CD14-positive monocyte (primary cell): ENCODE measurements at regions not wholly inside any gene's neighbourhood (a gene's known extent, or its start where the extent isn't known, plus 50 kb on each side); places are given as distances from the start of the nearest gene placed in this dataset.
A peak's percentile ranks its signal among the peaks of the same experiment; 100 is the strongest.

Source experiments
- DNase-seq, 3 donors: peaks; one replicate each; pipeline ENCODE4 v3.0.0-alpha.2; 2011 to 2022
- H2AFZ ChIP-seq: 2 replicates; pipeline ENCODE4 v1.6.0; 2012; ENCODE audit warnings: mild to moderate bottlenecking, low read depth, low read length, inconsistent platforms; ENCODE audit not compliant: insufficient read depth, poor library complexity, severe bottlenecking
- H3K27ac ChIP-seq, 2 donors: 1 replicate in 1 of 2; 2 replicates in 1 of 2; pipeline ENCODE4 v1.5.1; 2012 to 2013; ENCODE audit warnings: low read length in 2 of 2, control low read depth in 1 of 2, inconsistent platforms in 1 of 2, low read depth in 1 of 2, mild to moderate bottlenecking in 1 of 2
- H3K27me3 ChIP-seq, 2 donors: one replicate each; pipeline versions ENCODE4 v1.6.0 to v1.6.1; 2011 to 2013; ENCODE audit warnings: low read length in 2 of 2; ENCODE audit not compliant: control insufficient read depth in 2 of 2, insufficient read depth in 2 of 2
- H3K36me3 ChIP-seq, 2 donors: replicated peaks in 1 of 2; 1 replicate in 1 of 2; 2 replicates in 1 of 2; pipeline versions ENCODE4 v1.5.1 to v1.6.1; 2012 to 2013; ENCODE audit warnings: low read length in 2 of 2, control low read depth in 1 of 2, inconsistent platforms in 1 of 2, mild to moderate bottlenecking in 1 of 2; ENCODE audit not compliant: insufficient read depth in 2 of 2, control insufficient read depth in 1 of 2
- H3K4me1 ChIP-seq, 2 donors: 1 replicate in 1 of 2; 2 replicates in 1 of 2; pipeline versions ENCODE4 v1.5.1 to v1.6.1; 2012 to 2013; ENCODE audit warnings: low read length in 2 of 2, control low read depth in 1 of 2, inconsistent platforms in 1 of 2, mild to moderate bottlenecking in 1 of 2, moderate library complexity in 1 of 2; ENCODE audit not compliant: insufficient read depth in 2 of 2, control insufficient read depth in 1 of 2
- H3K4me2 ChIP-seq: replicated peaks from 2 replicates; pipeline ENCODE3; 2012; ENCODE audit warnings: low read length, moderate library complexity, mild to moderate bottlenecking; ENCODE audit not compliant: poor library complexity, severe bottlenecking; ENCODE audit errors: extremely low read depth
- H3K4me3 ChIP-seq, 3 experiments: fragments of 200-600 bp in 1 of 3; sonication (generic) in 1 of 3; replicated peaks in 1 of 3; 1 replicate in 2 of 3; 2 replicates in 1 of 3; pipeline ENCODE4 v1.5.1; 2011 to 2013; ENCODE audit warnings: low read length in 3 of 3, mild to moderate bottlenecking in 3 of 3, control low read depth in 2 of 3, low read depth in 2 of 3, inconsistent platforms in 1 of 3, moderate library complexity in 1 of 3
- H3K79me2 ChIP-seq: 2 replicates; pipeline ENCODE4 v1.6.0; 2012; ENCODE audit warnings: mild to moderate bottlenecking, control low read depth, inconsistent platforms, low read length, moderate library complexity; ENCODE audit not compliant: insufficient read depth
- H3K9ac ChIP-seq: 2 replicates; pipeline ENCODE4 v1.6.0; 2017; ENCODE audit warnings: low read length, mild to moderate bottlenecking; ENCODE audit not compliant: insufficient read depth, poor library complexity, severe bottlenecking
- H3K9me3 ChIP-seq, 2 donors: replicated peaks in 1 of 2; 1 replicate in 1 of 2; 2 replicates in 1 of 2; pipeline versions ENCODE4 v1.5.1 to v1.6.1; 2012 to 2013; ENCODE audit warnings: low read length in 2 of 2, control low read depth in 1 of 2; ENCODE audit not compliant: control insufficient read depth in 1 of 2, insufficient read depth in 1 of 2
- H4K20me1 ChIP-seq: 2 replicates; pipeline ENCODE4 v1.6.0; 2012; ENCODE audit warnings: mild to moderate bottlenecking, low read length, control low read depth, moderate library complexity; ENCODE audit not compliant: insufficient read depth
- H3K27ac Mint-ChIP-seq, 7 donors: one replicate each; pipeline ENCODE4 v1.8.0; 2020; ENCODE audit warnings: mild to moderate bottlenecking in 7 of 7, mixed read lengths in 7 of 7, moderate library complexity in 6 of 7, inconsistent platforms in 2 of 7
- H3K27me3 Mint-ChIP-seq, 3 donors: one replicate each; pipeline ENCODE4 v1.8.0; 2021 to 2022; ENCODE audit warnings: low read depth in 3 of 3, mild to moderate bottlenecking in 3 of 3, mixed read lengths in 3 of 3, moderate library complexity in 3 of 3, inconsistent platforms in 1 of 3
- H3K36me3 Mint-ChIP-seq, 2 donors: one replicate each; pipeline ENCODE4 v1.8.0; 2020; ENCODE audit warnings: mixed read lengths in 2 of 2, inconsistent platforms in 1 of 2, mild to moderate bottlenecking in 1 of 2
- H3K4me1 Mint-ChIP-seq: one replicate; pipeline ENCODE4 v1.8.0; 2020; ENCODE audit warnings: mild to moderate bottlenecking, mixed read lengths
- H3K4me3 Mint-ChIP-seq, 2 donors: one replicate each; pipeline ENCODE4 v1.8.0; 2020; ENCODE audit warnings: mild to moderate bottlenecking in 2 of 2, mixed read lengths in 2 of 2, moderate library complexity in 1 of 2
- H3K9me3 Mint-ChIP-seq, 7 donors: one replicate each; pipeline ENCODE4 v1.8.0; 2020 to 2022; ENCODE audit warnings: mixed read lengths in 7 of 7, mild to moderate bottlenecking in 6 of 7, moderate library complexity in 6 of 7, inconsistent platforms in 2 of 7
- WGBS: methylation state at CpG from one replicate; pipeline ENCODE4 v1.1.5; 2013; ENCODE audit warnings: missing lambda C conversion rate; ENCODE audit not compliant: insufficient coverage; 5-methylcytosine and 5-hydroxymethylcytosine counted together
- intact Hi-C, 2 donors: fragments of 100-400 bp; cut with micrococcal nuclease; formaldehyde crosslinking; loops; one replicate each; pipeline versions ENCODE4 v1.15.0 to v1.15.1; 2023
- TF ChIP-seq, protein P1 (sequence below): fragments of 200-600 bp; IDR thresholded peaks from one replicate; pipeline ENCODE4 v1.8.0; 2022; ENCODE audit warnings: antibody characterized with exemption, mild to moderate bottlenecking

DNA sequence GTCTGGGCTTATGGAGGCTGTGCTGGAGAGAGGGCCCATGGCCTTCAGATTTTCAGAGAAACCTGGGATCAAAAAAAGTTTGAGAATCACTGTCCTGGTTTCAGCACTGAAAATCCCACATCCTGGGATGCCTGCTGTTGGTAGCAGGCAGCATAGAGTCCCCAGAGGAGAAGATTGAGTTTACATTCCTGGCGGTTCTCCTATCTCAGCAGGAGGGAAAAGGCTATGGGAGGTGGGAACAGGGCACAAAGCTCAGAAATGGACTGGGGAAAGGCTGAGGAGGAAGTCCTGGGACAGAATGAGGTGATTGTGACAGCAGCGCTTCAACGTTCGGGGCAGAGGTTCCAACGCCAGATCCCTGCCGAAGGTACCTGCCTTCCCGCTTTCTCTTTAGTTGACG, 103.4 kb downstream of the ETS2 start:
- H3K9me3 ChIP-seq = no peaks in the 10 kb centered on the region
- intact Hi-C loops = no loop called here
- H3K4me3 Mint-ChIP-seq = no peak overlapping the region
- peak overlapping the region in 1 of 7 donors; percentile 16 for H3K27ac Mint-ChIP-seq
- TF ChIP-seq, protein P1, sequence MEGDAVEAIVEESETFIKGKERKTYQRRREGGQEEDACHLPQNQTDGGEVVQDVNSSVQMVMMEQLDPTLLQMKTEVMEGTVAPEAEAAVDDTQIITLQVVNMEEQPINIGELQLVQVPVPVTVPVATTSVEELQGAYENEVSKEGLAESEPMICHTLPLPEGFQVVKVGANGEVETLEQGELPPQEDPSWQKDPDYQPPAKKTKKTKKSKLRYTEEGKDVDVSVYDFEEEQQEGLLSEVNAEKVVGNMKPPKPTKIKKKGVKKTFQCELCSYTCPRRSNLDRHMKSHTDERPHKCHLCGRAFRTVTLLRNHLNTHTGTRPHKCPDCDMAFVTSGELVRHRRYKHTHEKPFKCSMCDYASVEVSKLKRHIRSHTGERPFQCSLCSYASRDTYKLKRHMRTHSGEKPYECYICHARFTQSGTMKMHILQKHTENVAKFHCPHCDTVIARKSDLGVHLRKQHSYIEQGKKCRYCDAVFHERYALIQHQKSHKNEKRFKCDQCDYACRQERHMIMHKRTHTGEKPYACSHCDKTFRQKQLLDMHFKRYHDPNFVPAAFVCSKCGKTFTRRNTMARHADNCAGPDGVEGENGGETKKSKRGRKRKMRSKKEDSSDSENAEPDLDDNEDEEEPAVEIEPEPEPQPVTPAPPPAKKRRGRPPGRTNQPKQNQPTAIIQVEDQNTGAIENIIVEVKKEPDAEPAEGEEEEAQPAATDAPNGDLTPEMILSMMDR = no peak
- no peak overlapping the region for H3K4me2 ChIP-seq
- H3K36me3 ChIP-seq = no peaks in the 10 kb centered on the region
- peaks cover 4% of the 10 kb centered on the region for H3K4me1 Mint-ChIP-seq
- 100% methylated on average over 1 of the region's 8 CpGs for WGBS
- no peak overlapping the region for H3K27ac ChIP-seq
- H3K79me2 ChIP-seq = no peaks in the 10 kb centered on the region
- H4K20me1 ChIP-seq = no peaks in the 10 kb centered on the region
- DNase-seq = no peak
- H3K4me3 ChIP-seq = no peak overlapping the region
- H3K27me3 ChIP-seq = no peaks in the 10 kb centered on the region
- no peak overlapping the region for H2AFZ ChIP-seq
- no peaks in the 10 kb centered on the region for H3K36me3 Mint-ChIP-seq
- peaks cover 2 to 5% (median 4%) of the 10 kb centered on the region in 3 donors for H3K27me3 Mint-ChIP-seq
- H3K9ac ChIP-seq = no peak overlapping the region
- H3K9me3 Mint-ChIP-seq = peaks cover 0 to 3% (median 1%) of the 10 kb centered on the region in 7 donors
- no peaks in the 10 kb centered on the region for H3K4me1 ChIP-seq

DNA sequence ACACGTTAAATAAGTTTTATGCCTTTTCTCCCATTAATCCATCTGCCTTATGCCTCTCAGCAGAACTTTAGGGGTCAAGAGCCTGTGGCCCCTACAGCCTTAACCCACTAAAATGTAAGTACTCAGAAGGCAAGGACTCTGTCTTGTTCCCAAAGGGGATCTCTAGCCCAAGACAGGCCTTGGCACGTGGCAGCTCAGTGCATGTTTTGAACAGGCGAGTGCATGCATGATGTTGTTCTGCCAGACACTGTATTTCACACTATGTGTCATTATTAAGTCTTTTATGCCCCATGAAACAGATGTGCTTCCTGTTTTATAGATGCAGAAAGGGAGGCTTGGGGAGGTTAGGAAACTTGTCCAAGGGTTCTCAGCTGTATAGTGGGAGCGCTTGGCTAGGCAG, 102.8 kb downstream of the ETS2 start:
- no peak overlapping the region for H3K27ac ChIP-seq
- Mint-ChIP-seq H3K27me3 (peaks cover 2 to 5% (median 4%) of the 10 kb centered on the region in 3 donors), H3K4me1 (peaks cover 4% of the 10 kb centered on the region), H3K4me3 (no peak overlapping the region), H3K9me3 (peaks cover 0 to 3% (median 1%) of the 10 kb centered on the region in 7 donors), H3K27ac (no peak overlapping the region), H3K36me3 (no peaks in the 10 kb centered on the region)
- H3K4me3 ChIP-seq = no peak overlapping the region
- H3K36me3 ChIP-seq = no peaks in the 10 kb centered on the region
- no peak overlapping the region for H3K9ac ChIP-seq
- no peaks in the 10 kb centered on the region for H3K9me3 ChIP-seq
- no peak overlapping the region for H2AFZ ChIP-seq
- intact Hi-C loops = no loop called here
- no peaks in the 10 kb centered on the region for H3K4me1 ChIP-seq
- no peak overlapping the region for H3K4me2 ChIP-seq
- WGBS = no CpG with 5 or more reads among the region's 4 CpGs
- no peaks in the 10 kb centered on the region for H4K20me1 ChIP-seq
- no peak for DNase-seq
- TF ChIP-seq, protein P1 = no peak
- no peaks in the 10 kb centered on the region for H3K79me2 ChIP-seq
- no peaks in the 10 kb centered on the region for H3K27me3 ChIP-seq
